ENCODE measurements at regions not wholly inside any gene's neighbourhood (a gene's known extent, or its start where the extent isn't known, plus 50 kb on each side); places are given as distances from the start of the nearest gene placed in this dataset.
"Not testable (repeated sequence)": the region's sequence is repeated elsewhere in the genome, so short reads cannot be mapped to it uniquely, and the experiment has no call there.

DNA sequence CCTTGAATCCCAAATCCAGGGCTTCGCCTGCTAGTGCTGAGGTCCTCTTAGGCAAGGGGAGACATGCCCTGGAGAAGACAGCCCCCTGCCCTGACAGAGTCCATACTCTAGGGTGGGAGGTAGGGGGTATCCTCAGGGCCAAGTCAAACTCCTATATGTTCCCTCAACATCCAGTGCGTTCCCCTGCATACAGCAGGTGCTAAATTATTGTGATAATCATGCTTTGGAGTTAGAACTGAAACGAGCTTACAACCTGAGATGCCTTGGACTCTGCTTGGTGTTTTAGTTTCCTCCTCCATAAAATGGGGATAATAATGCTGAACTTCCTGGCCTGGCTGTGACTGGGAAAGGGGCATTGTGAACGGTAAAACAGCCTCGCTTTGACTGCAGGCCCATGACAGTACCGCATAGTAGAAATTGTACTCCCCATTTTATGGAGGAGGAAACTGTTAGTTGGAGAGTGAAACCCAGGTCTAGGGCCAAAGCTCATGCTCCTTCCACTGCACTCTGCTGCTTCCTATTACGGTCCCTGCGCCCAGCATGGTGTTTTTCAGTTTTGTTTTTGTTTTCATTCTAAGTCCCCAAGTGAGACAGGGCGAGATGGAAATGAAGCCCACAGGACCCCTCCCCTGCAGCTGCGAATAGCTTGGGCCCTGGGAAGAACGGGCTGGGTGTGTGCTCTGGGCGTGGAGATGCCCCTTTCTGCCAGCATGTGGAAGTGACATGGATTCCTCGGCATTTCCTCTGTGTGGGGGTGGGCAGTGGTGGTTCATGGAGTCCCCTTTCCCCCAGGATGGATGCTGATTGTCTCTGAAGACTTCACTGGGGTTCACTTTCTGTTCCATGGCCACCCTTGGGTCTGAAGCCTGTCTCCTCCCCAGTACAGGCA, 162.5 kb downstream of the VEGFA start:
- no peak for DNase-seq

DNA sequence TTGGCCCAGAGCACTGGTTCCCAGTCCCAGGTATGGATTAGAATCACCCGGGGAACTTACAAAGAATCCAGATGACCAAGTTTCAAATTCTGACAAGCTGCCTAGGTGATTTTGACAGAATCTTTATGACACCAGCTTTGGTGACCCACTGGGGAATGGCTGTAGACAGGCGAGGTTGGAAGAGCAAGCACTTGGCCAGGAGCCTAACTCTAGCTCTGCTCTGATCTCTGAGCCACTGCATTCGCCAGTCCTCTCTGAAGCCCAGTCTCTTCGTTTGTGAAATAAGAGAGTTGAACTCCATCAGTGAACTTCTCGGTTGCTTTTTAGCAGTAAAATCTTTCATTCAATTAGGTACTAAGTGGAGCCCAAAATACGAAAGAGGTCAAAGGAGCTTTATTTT, 161.2 kb downstream of the VEGFA start:
- DNase-seq, result no peak

DNA sequence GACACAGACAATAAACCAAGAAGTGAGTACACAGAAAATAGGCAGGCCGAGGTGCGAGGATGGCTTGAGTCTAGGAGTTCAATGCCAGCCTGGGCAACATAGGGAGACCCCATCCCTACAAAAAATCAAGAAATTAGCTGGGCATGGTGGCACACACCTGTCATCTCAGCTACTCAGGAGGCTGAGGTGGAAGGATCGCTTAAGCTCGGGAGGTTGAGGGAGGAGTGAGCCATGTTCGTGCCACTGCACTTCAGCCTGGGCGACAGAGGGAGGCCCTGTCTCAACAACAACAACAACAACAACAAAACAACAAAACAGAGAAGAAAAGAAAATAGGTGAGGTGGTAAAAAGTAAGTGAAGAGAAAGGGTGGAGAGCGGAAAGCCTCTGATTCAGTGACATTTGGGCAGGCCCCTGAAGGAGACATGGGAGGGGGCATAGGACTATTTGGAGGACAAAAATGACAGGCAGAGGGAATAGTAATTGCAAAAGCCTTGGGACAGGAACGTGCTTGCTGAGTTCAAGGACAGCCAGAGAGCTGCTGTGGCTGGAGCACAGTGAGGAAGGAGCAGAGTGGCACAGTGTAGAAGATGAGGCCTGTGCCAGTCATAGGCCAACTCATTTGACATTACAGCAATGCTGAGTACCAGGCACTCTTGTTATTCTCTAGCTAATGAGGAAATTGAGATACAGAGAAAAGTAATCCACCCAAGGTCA, 160.6 kb downstream of the VEGFA start:
- DNase-seq, result no peak

DNA sequence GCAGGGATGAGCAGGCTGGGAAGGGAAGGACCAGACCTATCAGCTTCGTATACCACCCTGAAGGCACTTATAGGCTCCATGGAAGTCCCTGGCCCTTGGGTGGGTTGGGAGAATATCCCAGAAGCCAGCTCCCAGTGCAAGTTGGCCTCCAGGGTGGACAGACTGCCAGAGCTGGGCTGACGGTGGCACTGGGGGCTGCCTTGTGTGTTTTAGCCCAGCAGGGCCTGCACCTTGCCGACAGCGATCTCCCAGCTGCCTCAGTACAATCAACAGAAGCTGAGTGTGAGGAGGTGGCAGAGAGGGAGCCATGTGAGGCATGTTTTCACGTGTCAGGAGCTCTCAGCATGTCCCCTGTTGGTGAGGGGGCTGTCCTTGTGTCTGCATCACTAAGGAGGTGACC, 159.5 kb downstream of the VEGFA start:
- DNase-seq, result no peak

DNA sequence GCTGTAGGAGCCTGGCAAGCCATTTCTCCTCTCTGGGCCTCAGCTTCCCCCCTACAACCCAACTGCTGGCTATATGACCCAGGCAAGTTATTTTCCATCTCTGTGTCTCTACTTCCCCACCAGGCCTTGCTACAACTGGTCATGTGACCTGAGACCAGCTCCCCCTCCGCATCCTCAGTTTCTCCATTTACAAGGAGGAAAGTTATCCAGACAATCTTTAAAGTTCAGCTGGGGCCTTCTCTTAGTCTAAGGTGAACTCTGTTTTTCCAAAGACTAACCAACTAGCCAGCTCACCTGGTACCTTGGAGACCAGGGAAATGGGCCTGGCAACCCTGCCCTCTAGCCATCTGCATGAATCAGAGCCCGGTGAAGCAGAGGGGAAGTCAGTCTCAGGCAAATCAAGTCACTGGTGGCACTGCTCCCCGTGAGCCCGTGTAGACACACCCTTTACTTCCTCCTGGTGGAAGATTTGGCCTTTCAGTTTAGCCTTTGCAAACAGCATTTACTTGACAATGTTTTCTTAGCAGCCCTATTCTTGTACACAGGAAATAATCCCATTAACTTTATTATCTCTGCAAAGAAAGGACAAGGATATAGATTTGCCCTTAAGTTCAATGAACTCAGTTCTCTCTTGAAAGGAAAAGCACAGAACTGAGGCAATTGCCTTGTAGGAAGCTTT, 157.7 kb downstream of the VEGFA start:
- no peak for DNase-seq

DNA sequence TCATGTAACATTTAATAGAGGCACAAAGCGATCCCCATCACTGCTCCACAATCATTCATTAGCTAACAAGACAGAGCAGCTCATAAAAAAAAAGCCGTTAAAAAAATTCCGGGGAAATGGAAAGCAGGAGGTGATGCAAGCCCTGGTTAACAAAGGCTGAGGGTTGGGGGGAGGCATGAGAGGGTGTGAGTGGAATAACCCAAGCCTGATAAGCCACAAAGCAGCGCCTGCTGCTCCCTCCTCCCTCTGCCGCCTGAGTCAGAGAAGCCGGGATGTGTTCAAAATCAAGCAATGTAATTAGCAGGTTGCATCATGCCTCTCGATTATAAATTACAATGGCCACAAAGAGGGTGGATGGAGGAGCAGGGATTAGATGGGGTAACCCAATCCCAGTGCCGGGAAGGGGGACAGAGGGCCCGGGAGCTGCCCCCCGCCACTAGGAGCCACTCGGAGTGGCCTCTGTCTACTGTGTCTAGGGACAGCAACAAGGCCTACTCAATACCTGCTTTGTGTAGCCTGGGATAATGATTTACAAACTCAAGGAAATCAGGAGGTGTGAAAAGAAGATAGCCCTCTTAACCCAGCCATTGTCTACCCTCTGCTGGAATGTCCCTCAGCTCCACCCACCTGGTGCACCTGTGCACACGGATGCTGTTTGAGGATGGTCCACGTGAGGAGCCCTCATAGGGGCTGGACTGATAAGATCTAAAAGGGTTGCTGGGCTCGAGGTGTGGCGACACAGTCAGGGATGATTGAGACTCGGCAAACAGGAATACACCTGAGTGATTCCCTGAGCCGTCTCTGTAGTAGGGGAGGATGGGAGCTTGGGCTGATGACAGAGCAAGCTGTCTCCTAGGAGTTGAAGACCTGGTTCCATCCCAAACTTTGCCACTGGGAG, 156.9 kb downstream of the VEGFA start:
- DNase-seq, result peak; percentile 85

DNA sequence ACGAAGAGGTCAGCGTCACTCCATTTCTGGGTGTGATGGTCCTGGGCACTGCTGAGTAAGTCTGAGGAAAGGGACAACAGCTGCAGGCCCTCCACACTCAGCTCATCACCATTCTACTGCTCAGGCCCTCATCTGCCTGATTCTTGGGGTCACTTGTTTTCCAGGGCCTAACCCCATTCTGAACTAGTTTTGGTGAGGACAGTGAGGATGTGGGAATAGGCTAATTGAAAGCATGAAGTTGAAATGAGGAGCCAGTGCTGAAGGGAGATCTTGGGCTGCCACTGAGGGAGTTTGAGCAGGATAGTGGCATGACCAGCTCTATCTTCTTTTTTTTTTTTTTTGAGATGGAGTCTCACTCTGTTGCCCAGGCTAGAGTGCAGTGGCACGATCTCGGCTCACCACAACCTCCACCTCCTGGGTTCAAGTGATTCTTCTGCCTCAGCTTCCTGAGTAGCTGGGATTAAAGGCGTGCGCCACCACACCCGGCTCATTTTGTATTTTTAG, 155.7 kb downstream of the VEGFA start:
- DNase-seq, result not testable (repeated sequence)

DNA sequence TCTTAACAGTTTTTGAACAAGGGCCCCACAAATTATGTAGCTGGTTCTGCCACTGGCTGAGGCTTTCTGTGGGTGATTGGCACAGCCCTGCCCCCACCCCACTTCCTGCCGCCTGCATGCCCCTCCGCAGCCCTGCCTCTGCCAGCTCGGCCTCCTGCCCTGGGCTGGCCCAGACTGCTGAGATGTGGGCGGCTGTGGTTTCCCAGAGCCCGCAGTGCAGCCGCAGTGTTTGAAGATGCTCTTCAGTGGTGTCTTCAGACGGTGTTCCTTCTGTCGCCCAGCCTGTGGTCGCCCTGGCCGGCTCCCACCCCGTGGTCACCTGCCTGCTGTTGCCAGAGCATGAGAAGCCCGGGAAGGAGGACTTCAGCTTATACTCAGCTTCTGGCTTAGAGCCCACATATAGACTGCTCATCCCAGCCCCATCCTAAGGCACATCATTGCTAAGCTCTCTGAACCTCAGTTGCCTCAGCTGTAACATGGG, 154.3 kb downstream of the VEGFA start:
- DNase-seq, result no peak

DNA sequence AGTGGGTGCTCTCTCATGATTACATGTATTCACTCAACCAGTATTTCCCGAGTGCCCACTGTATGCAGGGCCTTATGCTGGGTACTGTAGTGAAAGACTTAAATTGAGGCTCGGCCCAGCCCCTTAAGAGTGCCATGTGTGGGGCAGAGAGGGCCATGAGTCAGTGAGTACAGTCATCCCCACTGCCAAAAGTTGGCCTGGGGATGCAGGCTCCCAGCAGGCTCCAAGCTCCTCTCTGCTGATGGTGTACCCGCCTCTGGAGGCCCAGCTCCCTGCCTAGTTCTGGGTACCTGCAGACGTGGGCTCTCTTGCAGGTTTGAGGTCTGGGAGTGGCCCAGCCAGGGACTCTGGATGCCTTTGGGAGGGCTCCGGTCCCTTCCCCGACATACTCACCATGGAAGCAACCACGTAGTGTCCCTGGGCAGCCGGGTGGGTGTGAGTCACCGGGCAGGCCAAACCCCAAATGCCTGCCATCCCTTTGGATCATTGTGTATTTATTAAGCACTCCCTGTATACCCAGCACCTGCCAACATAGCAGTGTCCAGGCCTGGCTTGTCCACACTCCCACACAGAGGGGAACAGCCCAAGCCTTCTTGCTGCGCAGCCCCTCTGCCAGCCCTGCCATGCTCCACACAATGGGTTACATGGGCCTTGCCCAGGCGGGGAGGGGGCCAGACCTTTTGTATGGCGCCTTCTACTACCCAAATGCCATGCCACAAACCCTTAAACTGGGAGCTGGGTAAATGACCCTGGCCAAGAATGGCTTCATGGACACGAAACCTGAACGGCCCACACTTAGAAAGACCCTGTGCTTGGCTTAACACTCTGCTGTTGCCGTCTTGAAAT, 153.6 kb downstream of the VEGFA start:
- no peak for DNase-seq

DNA sequence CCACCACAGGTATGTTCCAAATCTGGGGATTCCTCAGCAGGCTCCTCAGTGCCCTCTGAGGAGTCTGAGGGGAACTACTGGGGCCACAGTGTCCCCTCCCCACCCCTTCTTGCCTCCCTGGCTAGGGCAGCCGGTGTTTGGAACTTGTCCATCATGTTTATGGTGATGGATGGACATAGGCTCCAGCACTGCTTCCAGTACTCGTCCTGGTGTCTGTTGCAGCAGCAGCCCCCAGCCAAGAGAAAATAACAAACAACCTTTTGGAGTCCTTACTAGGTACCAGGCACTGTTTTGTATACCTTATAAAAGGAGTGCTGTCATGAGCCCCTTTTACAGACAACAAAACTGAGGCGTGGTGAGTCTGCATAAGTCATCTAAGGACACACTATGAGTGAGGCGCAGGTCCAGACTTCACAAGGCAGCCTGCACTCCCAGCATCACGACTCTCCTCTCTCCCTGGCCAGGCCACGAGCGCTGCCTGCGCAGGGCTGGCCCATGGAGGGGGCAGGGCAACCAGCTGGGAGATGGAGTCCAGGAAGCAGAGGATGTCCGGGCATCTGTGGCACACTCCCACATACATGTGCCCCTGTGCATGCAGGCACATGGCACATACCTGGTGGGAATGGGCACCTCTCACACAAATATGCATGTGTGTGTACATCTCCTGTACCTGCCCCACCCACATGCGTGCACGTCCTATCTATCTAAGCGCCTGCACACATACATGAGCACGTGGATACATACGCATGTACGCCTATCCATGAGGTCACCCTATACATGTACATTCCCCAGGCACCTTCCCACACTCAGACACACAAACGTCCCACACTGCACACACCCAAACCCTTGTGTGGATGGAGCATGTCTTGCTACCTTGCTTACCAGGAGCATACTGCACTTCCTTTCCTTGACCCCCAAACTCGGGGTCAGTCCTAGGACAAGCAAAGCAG, 152.7 kb downstream of the VEGFA start:
- DNase-seq, result no peak

DNA sequence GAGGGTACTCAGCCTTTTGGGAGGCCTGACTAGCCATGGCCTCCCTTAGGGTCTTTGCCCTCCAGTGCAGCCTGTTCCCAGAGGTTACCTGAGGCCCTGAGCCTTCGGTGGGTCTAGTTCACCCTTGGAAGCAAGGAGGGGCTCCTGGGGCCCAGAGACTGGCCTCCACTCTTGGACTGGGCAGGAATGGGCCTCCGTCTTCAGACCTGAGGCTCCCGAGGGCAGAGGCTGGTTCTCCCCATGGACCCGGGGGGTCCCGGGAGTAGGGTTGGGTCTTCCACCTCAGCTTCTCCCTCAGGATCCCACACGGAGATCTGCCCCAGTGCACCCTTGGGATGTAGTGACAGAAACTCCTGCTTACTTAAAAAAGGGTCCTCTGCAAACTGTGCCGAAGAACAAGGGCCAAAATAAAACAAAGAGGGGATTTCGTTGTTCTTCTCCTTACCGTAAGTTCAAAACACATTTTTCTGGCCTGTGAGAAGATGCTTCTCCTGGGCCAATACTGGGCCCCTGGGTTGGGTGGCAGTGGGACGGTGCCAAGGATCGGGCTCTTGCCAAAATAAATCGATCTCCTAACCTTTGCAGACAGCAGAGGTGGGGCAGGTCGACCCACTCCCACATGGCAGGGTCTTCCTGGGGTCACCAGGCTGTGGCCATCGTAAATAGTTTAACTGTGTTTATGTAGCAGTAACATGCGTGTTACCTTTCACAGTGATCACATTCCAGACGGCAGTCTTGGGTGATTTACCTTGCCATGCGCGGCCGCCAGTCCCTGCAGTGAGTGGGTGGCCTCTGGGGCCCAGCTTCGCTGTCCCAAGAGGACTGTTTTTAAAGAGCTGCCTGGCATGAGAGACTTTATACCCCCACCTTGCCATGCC, 151.8 kb downstream of the VEGFA start:
- DNase-seq, result no peak

DNA sequence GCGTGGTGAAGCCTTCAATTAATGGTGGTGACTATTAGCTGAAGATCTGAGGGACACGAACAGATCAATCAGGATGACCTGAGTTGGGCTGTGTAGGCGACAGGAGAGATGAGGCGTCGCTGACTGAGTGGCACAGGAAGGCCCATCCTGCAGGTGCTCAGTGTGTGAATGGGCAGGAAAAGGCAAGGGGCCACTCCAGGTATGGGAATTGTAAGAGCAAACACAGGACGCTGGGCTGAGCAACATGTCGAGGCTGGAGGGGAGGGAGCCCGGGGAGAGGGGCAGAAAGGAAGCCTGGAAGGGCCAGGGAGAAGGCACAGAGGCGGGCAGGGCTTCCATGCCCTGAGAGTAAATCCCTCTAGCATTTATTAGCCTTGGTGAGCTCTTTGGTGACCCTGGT, 151.0 kb downstream of the VEGFA start:
- no peak for DNase-seq

DNA sequence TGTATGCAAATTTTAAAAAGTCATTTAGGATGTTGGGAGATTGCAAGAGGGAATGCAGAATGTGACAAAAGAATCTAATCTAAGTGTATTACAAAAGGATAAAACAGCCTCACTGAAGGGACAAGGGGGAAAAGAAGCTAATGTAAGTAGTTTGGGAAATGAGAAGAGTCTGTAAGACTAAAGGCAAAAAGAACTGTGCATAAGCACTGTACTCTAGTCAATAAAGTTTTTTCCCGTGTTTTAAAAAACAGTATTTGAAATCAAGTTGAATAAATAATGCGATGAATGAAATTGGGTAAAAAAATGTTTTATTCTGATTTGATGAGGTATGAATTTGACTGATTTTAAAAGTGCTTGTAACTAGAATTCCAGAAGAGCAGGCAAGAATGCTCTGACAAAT, 149.8 kb downstream of the VEGFA start:
- DNase-seq, result no peak

DNA sequence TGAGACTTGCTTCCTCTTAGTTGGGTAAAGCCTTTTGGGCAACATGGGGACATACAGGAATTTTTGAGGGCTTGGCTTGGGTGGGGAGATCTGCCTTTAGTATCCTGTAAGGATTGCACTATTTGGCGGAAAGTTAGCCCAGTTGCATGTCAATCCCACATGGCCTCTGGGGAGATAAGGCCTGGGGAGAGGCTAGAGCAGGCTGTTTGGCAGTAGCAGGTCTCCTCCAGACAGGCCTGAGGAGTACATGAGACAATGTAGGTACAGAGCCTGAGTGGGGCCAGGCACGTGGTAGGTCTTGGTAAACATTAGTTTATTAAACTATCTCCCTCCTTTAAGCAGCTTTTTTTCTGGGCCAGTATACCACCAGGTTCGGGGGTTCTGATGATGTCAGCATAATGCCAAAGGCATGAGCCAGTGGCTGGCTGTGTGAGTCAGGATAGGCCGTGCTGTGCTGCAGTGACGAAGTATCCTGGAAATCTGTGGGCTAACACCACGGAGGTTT, 147.9 kb downstream of the VEGFA start:
- no peak for DNase-seq

DNA sequence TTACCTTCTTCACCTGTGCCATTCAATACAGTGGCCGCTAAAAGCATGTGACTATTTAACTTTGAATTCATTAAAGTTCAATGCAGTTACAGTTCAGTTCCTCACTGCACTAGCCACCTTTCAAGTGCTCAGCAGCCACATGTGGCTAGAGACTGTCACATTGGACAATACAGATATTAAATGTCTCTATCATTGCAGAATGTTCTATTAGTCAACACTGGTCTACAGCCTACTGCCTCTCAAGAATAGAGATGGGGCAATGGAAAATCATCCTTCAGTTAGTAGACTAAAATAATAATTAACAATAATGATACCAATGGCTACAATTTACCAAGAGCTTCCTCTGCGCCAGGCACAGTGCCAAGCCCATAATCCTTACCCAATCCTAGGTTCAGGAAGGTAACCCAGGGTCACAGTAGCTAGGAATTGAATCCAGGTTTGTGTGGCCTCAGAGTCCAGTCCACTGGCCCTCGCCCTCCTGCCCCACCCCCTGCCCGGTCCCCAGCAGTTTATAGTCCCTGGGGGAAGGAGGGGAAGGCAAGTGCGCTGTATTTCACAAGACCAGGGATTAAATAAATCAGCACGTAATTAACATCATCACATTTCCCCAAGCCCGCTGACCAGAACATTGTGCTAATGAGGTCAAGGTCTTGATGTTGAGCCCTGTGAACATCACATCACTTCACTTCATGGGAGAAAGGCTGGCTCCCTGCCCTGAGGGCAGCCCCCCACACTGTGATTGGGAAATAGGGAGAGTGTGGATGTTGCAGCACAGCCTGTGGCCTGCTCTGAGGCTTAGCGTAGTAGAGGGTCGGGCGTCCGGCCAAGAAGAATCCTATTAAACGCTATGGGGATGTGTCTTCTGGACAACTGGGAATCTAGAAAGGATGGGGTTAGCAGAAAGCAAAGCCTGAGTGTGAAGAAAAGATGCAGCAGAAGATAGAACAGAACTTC, 147.2 kb downstream of the VEGFA start:
- no peak for DNase-seq

DNA sequence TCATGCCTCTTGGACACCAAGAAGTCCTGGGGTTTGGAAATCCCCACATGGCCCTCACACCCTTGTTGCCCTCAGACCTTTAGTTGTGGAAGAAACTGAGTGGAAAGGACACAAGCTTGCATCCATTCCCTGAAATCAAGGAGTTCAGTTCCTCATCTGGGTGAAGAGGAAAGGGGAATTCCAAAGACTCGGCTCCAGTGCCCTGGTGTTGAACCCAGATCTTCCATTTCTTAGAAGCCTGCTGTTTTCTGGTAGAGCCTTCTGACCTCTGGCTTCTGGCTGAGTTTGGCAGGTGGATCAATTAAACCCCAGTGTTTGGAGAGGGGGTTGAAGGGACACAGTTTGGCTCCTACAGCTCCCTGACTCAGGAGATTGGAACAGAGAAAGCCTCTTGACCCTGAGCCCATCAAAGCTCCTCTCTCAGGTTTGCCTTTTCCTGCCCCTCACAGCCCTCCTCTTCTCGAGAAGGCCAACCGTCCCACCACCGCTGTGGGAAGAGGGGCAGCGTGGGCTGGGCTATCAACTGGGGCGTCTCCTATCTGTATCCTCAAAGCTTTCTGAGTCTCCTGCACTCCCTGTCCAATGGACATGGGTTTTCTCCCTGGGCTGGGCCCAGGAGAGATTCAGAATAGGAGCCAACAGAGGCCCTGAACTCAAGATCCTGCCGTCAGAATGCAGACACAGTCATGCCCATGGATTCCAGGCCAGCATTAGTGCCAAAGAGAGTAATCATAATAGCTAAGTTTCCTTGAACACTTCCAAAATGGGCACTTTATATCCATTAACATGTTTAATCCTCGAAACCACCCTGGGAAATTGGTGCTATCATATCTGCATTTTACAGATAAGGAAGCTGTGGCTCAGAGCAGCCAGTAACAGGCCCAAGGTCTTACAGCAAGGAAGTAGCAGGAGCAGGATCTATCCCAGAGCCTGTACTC, 146.2 kb downstream of the VEGFA start:
- no peak for DNase-seq
